HG02943 (cell line): ENCODE measurements at regions not wholly inside any gene's neighbourhood (a gene's known extent, or its start where the extent isn't known, plus 50 kb on each side); places are given as distances from the start of the nearest gene placed in this dataset.

Experiments
- ATAC-seq: cut with Tn5 transposase; IDR thresholded peaks from one replicate; pipeline ENCODE4 v1.9.1; 2021; ENCODE audit warnings: mild to moderate bottlenecking, low read depth, moderate library complexity; ENCODE audit not compliant: unreplicated experiment

DNA sequence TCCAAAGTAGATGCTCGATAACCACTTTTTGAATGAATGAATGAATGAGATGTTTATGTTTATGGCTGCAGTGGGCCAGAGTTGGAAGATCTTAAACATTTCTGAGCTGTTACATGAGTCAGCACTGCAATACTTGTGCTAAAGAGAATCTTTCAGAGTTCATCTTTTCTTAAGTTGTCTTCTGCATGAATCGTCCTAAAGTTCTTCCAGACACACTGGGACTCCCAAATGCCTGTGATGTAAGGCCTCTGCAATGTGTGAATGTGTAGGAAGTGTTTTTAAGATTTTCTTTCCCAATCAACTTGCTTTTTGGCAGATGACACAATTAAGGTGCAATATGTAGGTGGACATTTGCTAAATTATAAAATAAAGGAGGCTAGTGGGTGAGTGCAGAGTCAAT lies 50.3 kb upstream of the TRIM9 start:
- ATAC-seq: no peak

DNA sequence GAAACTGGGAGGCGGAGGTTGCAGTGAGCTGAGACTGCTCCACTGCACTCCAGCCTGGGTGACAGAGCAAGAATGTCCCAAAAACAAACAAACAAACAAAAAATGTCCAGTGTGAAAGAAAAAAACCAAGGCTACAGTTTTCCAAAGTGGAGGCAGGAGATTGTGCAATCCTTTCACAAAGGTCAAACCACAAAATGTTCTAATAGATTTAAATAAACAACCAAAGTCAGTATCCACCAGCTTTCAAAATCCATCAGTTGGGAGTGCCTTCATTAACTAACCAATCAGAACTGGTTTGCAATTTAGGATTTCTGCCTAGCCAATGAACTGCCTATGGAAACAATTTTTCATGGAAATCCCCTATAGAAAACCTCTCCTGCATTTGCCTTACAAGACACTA lies 52.3 kb upstream of the TRIM9 start:
- no peak for ATAC-seq

DNA sequence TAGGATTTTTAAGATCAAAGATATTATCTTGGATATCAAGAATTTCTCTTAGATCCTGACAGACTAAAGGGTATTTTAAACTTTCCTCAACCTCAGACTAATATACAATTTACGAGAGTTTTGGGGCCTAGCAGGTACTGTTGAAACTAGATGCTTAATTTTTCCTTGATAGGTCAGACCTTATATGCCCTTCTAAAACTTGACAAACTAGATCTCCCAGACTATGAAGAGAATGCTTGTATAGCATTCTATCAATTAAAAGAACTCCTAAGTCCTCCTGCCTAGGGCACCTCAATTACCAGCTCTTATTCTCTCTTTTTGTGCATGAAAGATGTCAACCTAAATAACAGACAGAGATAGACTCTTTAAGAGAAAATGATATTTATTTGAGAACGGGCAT lies 60.4 kb upstream of the TRIM9 start:
- ATAC-seq: no peak

DNA sequence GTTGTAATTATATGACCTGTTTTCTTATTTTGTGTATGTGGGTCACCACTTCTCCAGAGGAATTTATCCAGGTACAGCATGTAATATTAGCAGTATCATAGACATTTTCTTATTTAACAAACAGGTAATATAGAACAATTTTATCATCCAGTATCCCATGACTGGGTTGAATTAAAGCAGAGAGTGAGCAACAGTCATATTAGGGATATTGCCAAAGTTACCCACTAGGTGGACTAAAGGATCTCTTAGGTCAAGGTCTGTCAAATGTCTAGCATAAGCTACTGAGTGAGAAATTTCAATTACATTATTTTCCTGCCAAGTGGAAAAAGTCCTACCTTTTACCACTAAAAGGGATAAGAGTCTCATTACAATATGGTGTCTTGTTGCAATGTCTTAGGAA lies 62.1 kb upstream of the TRIM9 start:
- no peak for ATAC-seq

DNA sequence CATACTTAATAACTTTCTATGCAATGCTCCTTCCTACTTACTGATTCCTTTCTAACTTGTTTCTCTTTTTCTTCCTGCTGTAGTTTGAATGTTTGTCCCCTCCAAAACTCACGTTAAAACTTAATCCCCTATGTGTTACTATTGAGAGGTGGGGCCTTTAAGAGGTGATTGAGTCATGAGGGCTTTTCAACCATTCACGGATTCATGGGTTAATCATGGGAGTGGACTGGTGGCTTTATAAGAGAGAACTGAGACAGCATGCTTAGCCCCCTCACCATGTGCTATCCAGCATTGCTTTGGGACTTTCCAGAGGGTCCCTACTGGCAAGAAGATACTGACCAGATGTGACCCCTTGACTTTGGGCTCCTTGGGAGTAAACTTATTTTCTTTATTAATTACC lies 66.0 kb upstream of the TRIM9 start:
- no peak for ATAC-seq

DNA sequence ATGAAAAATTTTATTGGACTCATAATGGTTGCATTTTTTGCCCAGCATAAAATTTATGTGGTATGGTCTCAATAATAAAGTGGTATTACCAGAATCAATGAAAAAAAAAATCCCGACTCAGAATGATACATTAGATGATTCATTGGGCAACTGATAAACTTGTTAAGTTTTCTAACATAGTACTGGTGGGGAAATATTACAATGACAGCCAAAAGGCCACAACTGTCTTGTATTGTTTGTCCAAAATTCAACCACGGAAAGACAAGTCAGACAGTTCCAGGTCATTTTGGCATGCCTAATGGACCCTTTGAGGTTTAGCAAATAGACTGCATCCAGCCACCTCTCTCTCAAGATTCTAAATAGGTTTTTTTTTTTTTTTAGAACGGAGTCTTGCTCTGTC lies 70.5 kb upstream of the TRIM9 start:
- ATAC-seq: no peak

DNA sequence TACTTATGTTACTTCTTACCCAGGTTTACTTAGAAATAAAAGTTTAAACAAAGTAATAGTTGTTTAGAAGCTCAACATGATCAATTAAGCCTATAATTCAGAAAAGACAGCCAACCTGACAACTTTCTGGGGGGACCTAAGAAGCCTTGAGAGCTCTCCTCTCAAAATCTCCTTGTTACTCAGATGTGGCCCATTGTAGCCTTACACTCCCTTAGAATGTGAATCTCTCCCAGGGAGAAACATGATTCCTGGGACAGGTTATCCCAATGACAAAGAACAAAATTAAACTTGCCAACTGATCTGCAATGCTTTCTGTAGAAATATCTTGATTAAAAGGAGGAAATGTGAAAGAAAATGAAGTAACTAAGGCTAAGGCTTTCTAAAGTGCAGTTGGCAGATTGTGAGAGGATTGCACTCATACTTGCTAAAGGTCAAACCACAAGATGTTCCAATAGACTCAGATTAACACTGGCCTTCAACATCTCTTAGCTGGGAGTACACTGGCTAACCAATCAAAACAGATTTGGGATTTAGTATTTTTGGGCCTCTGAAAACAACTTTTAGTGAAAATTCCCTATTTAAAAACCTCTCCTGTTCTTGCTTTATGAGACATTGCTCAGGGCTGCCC lies 72.3 kb upstream of the TMX1 start:
- ATAC-seq: no peak

DNA sequence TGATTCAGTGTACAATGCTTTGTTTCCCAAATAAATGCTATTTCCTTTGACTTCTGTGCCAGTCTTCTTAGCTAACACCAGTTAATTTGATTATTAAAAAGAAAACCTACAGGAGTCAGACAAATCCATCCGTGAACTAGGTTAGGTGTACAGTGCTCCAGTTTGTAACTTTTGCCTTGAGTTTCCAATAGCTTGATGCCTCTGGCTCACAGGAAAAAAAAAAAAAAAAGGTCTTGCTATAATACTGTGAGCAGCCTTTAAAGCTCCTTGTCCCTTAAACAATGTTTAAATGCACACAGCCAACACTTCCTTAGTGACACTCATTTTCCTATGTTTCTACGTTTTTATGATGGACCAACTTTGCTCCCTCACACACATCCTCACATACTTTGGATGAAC lies 71.8 kb upstream of the TMX1 start:
- ATAC-seq: no peak

DNA sequence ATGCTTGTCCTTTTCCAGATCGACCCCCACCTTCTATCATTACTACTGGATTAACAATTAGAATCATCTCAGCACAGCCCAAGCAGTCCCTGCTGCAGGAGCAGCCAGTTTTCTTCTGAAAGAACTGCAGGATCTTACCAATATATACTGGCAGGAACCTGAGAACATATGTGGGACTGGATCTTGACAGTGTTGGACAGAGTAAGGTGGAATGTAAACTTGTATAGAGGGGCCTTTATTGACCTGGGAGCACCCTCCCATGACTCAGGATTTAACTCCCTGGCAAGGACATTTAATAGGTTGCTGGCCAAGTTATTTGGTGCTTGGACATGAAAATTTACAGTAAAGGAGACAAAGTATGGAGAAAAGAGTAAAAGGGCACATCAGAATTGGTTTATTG lies 66.2 kb upstream of the TMX1 start:
- no peak for ATAC-seq

DNA sequence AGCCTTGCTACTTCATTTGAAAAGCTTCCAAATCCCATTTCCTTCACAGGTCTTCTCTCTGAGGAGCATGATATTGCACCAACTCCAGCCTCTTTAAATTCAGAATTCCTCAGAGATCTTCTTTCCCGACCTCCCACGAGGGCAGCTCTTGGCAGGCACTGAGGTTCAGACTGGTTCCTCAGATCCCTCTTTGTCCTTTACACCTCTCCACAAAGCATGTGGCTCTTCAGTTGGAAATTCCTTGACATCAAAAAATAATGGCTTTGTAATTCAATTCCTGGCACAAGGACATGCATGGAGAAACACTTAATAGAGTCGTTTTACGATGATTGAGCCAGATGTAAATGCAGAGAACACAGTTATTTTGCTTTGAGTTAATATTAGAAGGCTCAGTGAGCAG lies 63.2 kb upstream of the TMX1 start:
- ATAC-seq: no peak

DNA sequence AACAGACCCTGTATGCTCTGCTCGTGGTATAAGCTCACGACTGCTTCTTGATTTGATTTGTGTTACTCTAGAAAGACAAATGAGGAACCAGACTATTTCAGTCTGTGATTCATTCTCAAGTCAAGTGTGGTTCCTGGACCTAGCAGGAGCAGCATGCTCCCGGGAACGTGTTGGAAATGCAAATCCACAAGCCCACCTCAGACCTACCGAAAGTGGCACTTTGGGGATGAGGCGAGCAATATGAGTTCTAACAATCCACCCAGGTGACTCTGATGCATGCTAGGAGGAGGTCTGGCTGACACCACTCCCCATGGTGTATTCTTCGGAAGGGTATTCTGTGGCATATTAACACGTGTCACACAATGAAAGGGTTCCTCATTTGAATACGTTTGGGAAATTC lies 59.5 kb upstream of the TMX1 start:
- ATAC-seq: peak; percentile 55

DNA sequence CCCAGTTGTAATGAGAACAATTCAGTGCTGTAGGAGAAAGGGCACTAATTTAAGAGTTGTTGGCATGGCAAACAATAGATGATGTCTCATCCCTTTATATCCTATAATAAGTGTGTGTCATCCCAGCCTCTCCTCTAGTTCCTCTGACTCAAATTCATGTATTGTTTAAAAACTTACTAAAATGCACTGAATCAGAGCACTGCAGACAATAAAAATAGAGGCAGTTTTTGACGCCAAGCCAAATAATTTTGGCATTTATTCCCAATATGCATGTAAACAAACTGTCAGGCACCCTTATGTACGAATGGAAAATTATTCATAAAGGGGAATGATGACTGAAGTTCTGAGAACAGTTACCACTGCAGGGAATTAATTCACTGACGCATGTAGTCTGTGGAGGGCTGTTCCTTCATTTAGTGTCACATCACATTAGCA lies 57.9 kb upstream of the TMX1 start:
- no peak for ATAC-seq

DNA sequence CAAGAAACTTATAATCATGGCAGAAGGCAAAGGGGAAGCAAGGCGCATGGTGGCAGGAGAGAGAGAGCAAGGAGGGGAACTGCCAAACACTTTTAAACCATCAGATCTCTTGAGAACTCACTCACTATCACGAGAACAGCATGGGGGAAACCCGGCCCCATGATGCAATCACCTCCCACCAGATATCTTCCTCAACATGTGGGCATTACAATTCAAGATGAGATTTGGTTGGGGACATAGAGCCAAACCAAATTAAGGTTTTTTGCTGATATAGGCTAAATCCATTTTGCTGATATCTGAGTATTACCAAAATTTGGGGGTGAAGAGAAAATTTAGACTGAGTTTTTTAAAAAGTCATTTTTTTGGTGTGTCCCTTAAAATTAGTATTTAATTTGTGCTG lies 54.9 kb upstream of the TMX1 start:
- no peak for ATAC-seq

DNA sequence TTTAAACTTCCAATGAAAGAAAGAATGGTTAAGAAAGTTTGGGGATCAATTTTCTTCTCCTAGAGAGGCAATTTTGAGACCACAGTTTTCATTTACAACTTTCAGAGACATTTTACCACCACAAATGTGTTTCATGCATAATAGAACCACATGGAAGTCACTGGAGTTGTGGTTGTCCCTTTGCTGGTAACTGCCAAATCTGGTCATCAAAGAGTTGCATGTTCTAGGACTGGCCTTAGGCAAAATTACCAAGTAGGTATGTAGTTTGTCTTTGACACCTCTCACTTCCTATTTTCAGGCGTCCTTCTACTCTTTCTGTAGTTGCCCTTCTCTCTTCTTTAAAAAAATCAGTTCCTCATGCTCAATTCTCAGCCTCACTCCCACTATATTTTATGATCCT lies 54.3 kb upstream of the TMX1 start:
- ATAC-seq: peak; percentile 57

DNA sequence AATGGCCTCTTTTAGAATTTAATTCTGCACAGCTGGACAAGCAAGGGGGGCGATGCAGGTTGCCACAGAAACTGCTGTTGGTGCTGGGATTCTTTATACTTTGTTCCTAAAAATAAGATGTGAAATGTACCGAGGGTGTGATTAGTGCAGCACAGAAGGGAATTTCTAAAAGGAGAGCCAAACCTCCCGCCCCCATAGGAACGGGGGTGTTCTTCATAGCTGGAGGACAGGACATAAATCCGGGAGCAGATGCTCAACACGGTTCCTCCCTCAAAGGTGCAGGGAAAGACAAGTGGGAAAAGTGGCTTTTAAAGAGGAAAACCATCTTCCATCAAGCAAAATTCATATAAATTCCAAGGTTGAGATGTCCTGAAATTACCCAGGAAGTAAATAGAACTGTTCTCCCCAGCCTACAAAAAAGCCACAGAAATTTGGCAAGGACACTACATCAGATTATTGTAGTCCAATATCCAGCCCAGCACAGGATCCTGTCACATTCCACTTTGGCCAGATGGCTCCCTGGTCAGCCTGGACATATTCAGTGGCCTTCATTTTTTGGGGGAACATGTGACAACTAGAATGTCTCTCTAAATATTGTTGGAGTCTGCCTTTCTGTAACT lies 51.4 kb upstream of the TMX1 start:
- no peak for ATAC-seq

DNA sequence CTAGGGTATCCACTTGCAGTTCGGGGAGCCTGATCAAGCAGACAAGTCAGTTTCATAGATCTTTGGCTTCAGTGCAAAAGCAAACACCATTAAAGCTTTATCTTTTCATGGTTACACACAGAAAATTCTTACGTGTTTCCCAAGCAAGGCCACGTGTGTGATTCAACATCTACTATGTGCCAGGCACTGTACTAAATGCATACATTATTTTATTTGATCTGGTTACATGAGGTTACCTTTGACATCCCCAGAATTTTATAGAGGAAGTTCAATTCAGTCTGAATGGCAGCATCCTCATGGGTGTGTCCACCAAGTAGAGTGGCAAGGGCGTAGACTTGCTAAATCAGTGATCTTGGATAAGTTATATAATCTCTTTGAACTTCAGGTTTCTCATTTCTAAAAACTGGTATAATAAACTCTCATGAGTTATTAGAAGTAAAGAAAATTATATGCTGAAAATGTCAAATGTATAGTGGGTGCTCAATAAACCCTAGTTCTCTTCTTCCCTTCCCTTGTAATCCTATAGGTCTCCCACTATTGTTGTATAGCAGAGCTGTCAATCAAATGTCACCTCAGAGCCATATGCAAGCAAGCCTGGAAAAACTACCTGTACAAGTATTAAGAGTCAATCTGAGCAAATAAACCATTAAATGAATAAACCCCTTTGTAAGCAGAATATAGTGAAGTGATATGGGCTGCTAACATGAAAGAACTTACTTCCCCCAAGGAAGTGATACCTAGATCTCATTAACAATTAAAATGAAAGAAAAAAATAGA lies 50.3 kb upstream of the TMX1 start:
- no peak for ATAC-seq
